Right lobe of liver (tissue), 6 donors: ENCODE measurements at regions not wholly inside any gene's neighbourhood (a gene's known extent, or its start where the extent isn't known, plus 50 kb on each side); places are given as distances from the start of the nearest gene placed in this dataset.

Experiments used
- ATAC-seq, 4 donors: fragments of 200-7000 bp; cut with Tn5 transposase; one replicate each; pipeline ENCODE4 v1.9.1; 2020; ENCODE audit warnings: mild to moderate bottlenecking in 4 of 4, moderate library complexity in 4 of 4
- DNase-seq, 3 donors: peaks; one replicate each; pipeline ENCODE4 v3.0.0-alpha.2; 2020
- H3K27ac ChIP-seq, 3 donors: fragments of 200-600 bp; one replicate each; pipeline ENCODE4 v1.8.0; 2022
- H3K27me3 ChIP-seq, 2 donors: fragments of 200-600 bp; one replicate each; pipeline ENCODE4 v1.8.0; 2022
- H3K36me3 ChIP-seq, 4 donors: fragments of 200-600 bp; sonication (generic) in 1 of 4; one replicate each; pipeline versions ENCODE4 v1.5.1 to v1.8.0; 2017 to 2022; ENCODE audit warnings: control low read depth in 1 of 4
- H3K4me1 ChIP-seq, 4 donors: fragments of 200-600 bp; sonication (generic) in 1 of 4; one replicate each; pipeline versions ENCODE4 v1.5.1 to v1.8.0; 2017 to 2022; ENCODE audit warnings: control low read depth in 1 of 4
- H3K4me3 ChIP-seq, 3 donors: fragments of 200-600 bp; one replicate each; pipeline ENCODE4 v1.8.0; 2022
- H3K9me3 ChIP-seq, 4 donors: fragments of 200-600 bp; sonication (generic) in 1 of 4; one replicate each; pipeline versions ENCODE4 v1.5.1 to v1.8.0; 2017 to 2022; ENCODE audit warnings: control low read depth in 1 of 4
- CTCF ChIP-seq, 4 donors: fragments of 200-600 bp in 3 of 4; fragments of 450-650 bp in 1 of 4; IDR thresholded peaks; one replicate each; pipeline versions ENCODE4 v1.5.1 to v1.8.0; 2016 to 2022; ENCODE audit warnings: antibody characterized with exemption in 4 of 4, mild to moderate bottlenecking in 2 of 4
- POLR2A ChIP-seq: fragments of 450-650 bp; IDR thresholded peaks from one replicate; pipeline ENCODE4 v1.6.1; 2017; ENCODE audit warnings: antibody characterized with exemption, mild to moderate bottlenecking
- WGBS: methylation state at CpG from one replicate; pipeline ENCODE4 v1.1.6; 2018; ENCODE audit warnings: low coverage, low lambda C conversion rate; ENCODE audit not compliant: insufficient coverage; ENCODE audit errors: missing lambda C conversion rate; 5-methylcytosine and 5-hydroxymethylcytosine counted together
- intact Hi-C, 2 donors: fragments of 100-400 bp; cut with DNase I; formaldehyde crosslinking; loops; one replicate each; pipeline versions ENCODE4 v1.11.2 to v1.14.1; 2022
- donor health status: DM: no; HTN: yes; CAD: no.
- donor health status: DM: no; HTN: no; CAD: no.
- donor health status: DM: no; HTN: no; CAD: no.
- donor health status: DM: no; HTN: yes; CAD: no.
- donor health status: DM: no; HTN: yes; CAD: no.

GRCh38 chr6:125510405-125510804 is 208.6 kb upstream of the HDDC2 start:
- TF ChIP-seq POLR2A = no peak
- no peak for TF ChIP-seq CTCF (IDR thresholded peaks at IDR 0.05)
- H3K4me1 ChIP-seq = peaks cover 0 to 5% (median 2%) of the 10 kb centered on the region in 4 donors
- 75% methylated on average over 2 of the region's 2 CpGs for WGBS

GRCh38 chr6:125511809-125512396 is 210.1 kb upstream of the HDDC2 start:
- peaks cover 0 to 5% (median 2%) of the 10 kb centered on the region in 4 donors for H3K4me1 ChIP-seq
- DNase-seq = no peak
- H3K27ac ChIP-seq = no peak overlapping the region
- intact Hi-C loops = no loop called here
- H3K9me3 ChIP-seq = no peaks in the 10 kb centered on the region
- no peak overlapping the region for H3K4me3 ChIP-seq
- H3K27me3 ChIP-seq = no peaks in the 10 kb centered on the region
- ATAC-seq = peak; percentile 36 to 91 (median 60)
- TF ChIP-seq CTCF (IDR thresholded peaks at IDR 0.05) (no peak), POLR2A (no peak)
- WGBS = 40% methylated on average over 2 of the region's 2 CpGs
- H3K36me3 ChIP-seq = no peaks in the 10 kb centered on the region

More at GRCh38 chr6:125510405-125510804, 208.6 kb upstream of the HDDC2 start:
- no peak overlapping the region for H3K27ac ChIP-seq
- no peak overlapping the region for H3K4me3 ChIP-seq
- H3K27me3 ChIP-seq = no peaks in the 10 kb centered on the region
- no peaks in the 10 kb centered on the region for H3K36me3 ChIP-seq
- H3K9me3 ChIP-seq = no peaks in the 10 kb centered on the region
- DNase-seq (no peak), ATAC-seq (no peak)
- intact Hi-C loops = no loop called here

- Histone ChIP-seq H3K27ac (no peak overlapping the region), H3K4me3 (no peak overlapping the region), H3K27me3 (no peaks in the 10 kb centered on the region), H3K36me3 (no peaks in the 10 kb centered on the region), H3K4me1 (peaks cover 0 to 5% (median 2%) of the 10 kb centered on the region in 4 donors), H3K9me3 (no peaks in the 10 kb centered on the region)
- DNase-seq = no peak
- ATAC-seq = peak; percentile 62 to 78 (median 72)
- intact Hi-C loops = no loop called here
- TF ChIP-seq POLR2A = no peak
- peak; percentile 39 to 59 (median 50) for TF ChIP-seq CTCF (IDR thresholded peaks at IDR 0.05)
- WGBS = 41% methylated on average over 2 of the region's 2 CpGs
These were observed 210.9 kb upstream of the HDDC2 start for GRCh38 chr6:125512621-125513020.

- no peak overlapping the region for H3K27ac ChIP-seq
- H3K36me3 ChIP-seq = no peaks in the 10 kb centered on the region
- DNase-seq (no peak), ATAC-seq (no peak)
- no peaks in the 10 kb centered on the region for H3K9me3 ChIP-seq
- TF ChIP-seq CTCF (IDR thresholded peaks at IDR 0.05) (no peak), POLR2A (no peak)
- intact Hi-C loops = no loop called here
- peaks cover 0 to 3% (median 0%) of the 10 kb centered on the region in 4 donors for H3K4me1 ChIP-seq
- no peaks in the 10 kb centered on the region for H3K27me3 ChIP-seq
- no peak overlapping the region for H3K4me3 ChIP-seq
These were observed 212.2 kb upstream of the HDDC2 start for GRCh38 chr6:125513978-125514377.

- intact Hi-C loops = no loop called here
- Histone ChIP-seq H3K4me3 (no peak overlapping the region), H3K4me1 (peaks cover 0 to 9% (median 0%) of the 10 kb centered on the region in 4 donors), H3K27ac (no peak overlapping the region), H3K27me3 (no peaks in the 10 kb centered on the region), H3K9me3 (no peaks in the 10 kb centered on the region), H3K36me3 (no peaks in the 10 kb centered on the region)
- TF ChIP-seq CTCF (IDR thresholded peaks at IDR 0.05) = no peak
- no peak for TF ChIP-seq POLR2A
- ATAC-seq (no peak), DNase-seq (no peak)
- 92% methylated on average over 3 of the region's 3 CpGs for WGBS
These were observed 214.9 kb upstream of the HDDC2 start for GRCh38 chr6:125516644-125517043.
